ENCODE measurements at regions not wholly inside any gene's neighbourhood (a gene's known extent, or its start where the extent isn't known, plus 50 kb on each side); places are given as distances from the start of the nearest gene placed in this dataset.
A peak's percentile ranks its signal among the peaks of the same experiment; 100 is the strongest.

DNA sequence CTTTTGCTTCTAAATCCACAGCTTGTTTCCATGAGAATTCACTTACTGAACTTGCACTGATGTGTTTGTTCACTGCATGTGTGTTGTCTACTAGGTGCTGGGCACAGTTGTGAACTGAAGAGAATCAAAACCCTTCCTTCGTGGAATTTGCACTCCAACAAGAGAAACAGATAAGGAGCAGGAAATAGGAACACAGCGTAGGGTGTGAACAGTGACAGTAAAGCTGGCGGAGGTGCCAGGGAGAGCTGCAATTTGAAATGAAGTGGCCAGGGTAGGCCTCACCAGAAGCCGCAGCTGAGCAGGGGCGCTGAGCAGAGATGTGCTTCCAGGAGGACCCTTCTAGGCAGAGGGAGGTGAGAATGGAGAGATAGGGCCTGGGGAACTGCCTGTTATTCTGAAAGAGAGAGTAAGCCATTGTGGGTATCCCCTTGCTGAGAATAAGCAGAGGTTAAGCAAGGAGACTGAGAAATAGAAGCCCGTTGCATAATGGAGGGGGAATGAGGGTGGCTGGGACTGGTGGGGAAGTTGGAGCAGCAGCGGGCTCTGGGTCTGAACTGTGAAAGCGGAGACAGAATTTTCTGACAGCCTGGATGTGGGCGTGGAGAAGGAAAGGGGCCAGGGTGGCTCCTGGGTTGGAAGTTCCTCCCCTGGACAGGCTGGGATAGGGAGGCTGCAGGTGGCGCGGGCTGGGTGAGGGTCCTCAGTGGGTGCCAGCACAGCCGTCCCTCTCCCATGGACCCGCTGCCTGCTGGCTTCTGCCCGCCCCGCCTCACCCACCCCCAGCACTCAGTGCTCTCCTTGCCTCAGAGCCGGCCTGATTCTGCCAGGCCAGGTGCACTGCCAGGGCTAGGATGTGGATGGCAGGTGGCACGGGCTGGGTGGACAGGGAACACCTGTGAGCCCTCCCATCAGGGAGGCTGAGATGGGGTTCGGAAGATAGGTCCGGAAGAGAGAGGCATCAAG, 114.7 kb upstream of the AFDN start:
- H3K36me3 ChIP-seq (replicated peaks; ENCODE audit: control insufficient read depth, insufficient read depth, low read length) = no peaks in the 10 kb centered on the region
- DNase-seq = peak; percentile 39
- no peak overlapping the region for H3K4me3 ChIP-seq (ENCODE audit: insufficient read depth, low read depth, low read length)

GRCh38 chr6:167712731-167713475, 113.8 kb upstream of the AFDN start:
- Histone ChIP-seq H3K36me3 (replicated peaks; ENCODE audit: control insufficient read depth, insufficient read depth, low read length) (no peaks in the 10 kb centered on the region), H3K27me3 (ENCODE audit: control insufficient read depth, insufficient read depth, low read length) (no peaks in the 10 kb centered on the region), H3K4me3 (ENCODE audit: insufficient read depth, low read depth, low read length) (no peak overlapping the region)
- DNase-seq = peak; percentile 71

More for the DNA sequence above, 114.7 kb upstream of the AFDN start:
- no peaks in the 10 kb centered on the region for H3K27me3 ChIP-seq (ENCODE audit: control insufficient read depth, insufficient read depth, low read length)

GRCh38 chr6:167714152-167714551, 112.6 kb upstream of the AFDN start:
- H3K4me3 ChIP-seq (ENCODE audit: insufficient read depth, low read depth, low read length) = no peak overlapping the region
- no peaks in the 10 kb centered on the region for H3K27me3 ChIP-seq (ENCODE audit: control insufficient read depth, insufficient read depth, low read length)
- DNase-seq = peak; percentile 30
- H3K36me3 ChIP-seq (replicated peaks; ENCODE audit: control insufficient read depth, insufficient read depth, low read length) = no peaks in the 10 kb centered on the region

- Histone ChIP-seq H3K36me3 (replicated peaks; ENCODE audit: control insufficient read depth, insufficient read depth, low read length) (no peaks in the 10 kb centered on the region), H3K4me3 (ENCODE audit: insufficient read depth, low read depth, low read length) (no peak overlapping the region), H3K27me3 (ENCODE audit: control insufficient read depth, insufficient read depth, low read length) (no peaks in the 10 kb centered on the region)
- no peak for DNase-seq
These were observed 109.3 kb upstream of the AFDN start for GRCh38 chr6:167717455-167717854.

DNA sequence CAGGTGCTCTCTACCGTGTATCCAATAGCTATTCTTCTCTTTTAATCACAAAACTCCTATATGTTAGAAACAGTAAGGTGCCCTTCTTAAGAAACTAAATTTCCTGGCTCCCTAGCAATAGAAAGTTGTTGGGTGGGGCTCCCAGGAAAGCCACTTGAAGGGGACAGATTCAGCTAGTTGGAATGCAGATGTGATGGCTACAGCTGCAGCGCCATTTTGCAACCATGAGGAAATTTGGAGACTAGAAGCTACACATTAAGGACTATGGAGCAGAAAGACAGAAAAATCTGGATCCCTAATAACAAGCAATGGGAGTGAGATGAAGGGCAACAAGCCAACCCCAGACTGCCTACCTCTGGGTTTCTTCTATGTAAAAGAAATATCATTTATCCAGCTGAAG, 108.8 kb upstream of the AFDN start:
- Histone ChIP-seq H3K4me3 (ENCODE audit: insufficient read depth, low read depth, low read length) (no peak overlapping the region), H3K36me3 (replicated peaks; ENCODE audit: control insufficient read depth, insufficient read depth, low read length) (no peaks in the 10 kb centered on the region), H3K27me3 (ENCODE audit: control insufficient read depth, insufficient read depth, low read length) (no peaks in the 10 kb centered on the region)
- no peak for DNase-seq

- DNase-seq = peak; percentile 60
- Histone ChIP-seq H3K36me3 (replicated peaks; ENCODE audit: control insufficient read depth, insufficient read depth, low read length) (no peaks in the 10 kb centered on the region), H3K27me3 (ENCODE audit: control insufficient read depth, insufficient read depth, low read length) (no peaks in the 10 kb centered on the region), H3K4me3 (ENCODE audit: insufficient read depth, low read depth, low read length) (no peak overlapping the region)
These were observed 106.8 kb upstream of the AFDN start for GRCh38 chr6:167719920-167720319.

DNA sequence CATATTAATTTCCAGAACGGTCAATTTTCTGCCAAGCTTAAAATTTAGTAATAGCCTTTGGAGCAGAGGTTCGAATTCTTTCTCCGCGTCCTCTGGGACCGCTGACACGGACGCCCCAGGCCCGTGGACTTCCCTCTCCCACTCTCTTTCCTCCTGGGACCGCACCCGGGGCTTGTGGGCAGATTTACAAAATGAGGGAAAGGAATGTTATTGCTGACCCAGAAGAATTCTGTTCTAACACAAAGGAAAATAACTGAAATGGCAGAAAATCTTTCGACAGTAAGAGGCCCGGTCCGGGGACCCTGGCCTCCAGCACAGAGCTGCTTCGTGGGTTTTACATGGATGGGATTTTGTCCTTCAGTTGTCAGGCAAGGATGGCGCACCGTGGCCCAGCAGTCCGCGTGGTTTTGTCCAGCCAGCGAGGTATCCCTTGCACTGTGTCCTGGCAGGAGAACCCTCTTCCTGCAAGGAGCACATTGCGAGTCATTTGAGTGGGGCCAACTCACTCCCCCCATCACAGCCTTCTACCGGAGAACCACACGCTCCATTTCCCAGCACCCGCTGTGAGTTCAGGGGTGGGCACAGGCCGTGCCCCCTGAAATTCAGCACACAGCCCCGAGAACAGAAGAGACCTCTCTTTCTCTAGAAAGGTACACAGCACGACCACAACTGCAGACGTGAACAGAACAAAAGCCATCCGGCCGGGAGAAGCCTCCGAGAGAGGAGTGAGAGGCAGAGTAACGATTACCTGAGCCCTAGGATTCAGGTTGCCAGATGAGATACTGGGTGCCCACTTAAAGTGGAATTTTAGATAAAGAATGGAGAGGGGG, 106.0 kb upstream of the AFDN start:
- no peak overlapping the region for H3K4me3 ChIP-seq (ENCODE audit: insufficient read depth, low read depth, low read length)
- H3K36me3 ChIP-seq (replicated peaks; ENCODE audit: control insufficient read depth, insufficient read depth, low read length) = no peaks in the 10 kb centered on the region
- no peaks in the 10 kb centered on the region for H3K27me3 ChIP-seq (ENCODE audit: control insufficient read depth, insufficient read depth, low read length)
- DNase-seq = peak; percentile 35

DNA sequence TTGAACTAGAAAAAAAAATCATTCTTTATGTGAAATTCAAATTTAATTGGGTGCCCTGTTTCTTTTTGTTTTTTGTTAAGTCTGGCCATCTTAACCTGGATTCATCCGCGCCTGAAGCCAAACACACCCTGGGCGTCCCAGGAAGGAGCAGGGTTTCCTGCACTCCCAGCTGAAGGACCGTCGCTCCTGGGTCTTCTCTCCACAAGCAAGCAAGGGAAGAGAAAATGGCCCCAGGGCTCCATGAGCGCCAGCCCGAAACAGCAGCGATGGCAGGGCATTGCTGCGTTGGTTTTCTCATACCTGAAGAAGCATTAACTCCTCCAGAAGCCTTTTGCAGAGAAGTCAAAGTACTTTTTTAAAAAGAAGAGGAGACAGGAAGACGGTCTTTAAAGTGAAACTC, 105.4 kb upstream of the AFDN start:
- H3K36me3 ChIP-seq (replicated peaks; ENCODE audit: control insufficient read depth, insufficient read depth, low read length) = no peaks in the 10 kb centered on the region
- H3K4me3 ChIP-seq (ENCODE audit: insufficient read depth, low read depth, low read length) = no peak overlapping the region
- peak; percentile 45 for DNase-seq
- no peaks in the 10 kb centered on the region for H3K27me3 ChIP-seq (ENCODE audit: control insufficient read depth, insufficient read depth, low read length)

- Histone ChIP-seq H3K36me3 (replicated peaks; ENCODE audit: control insufficient read depth, insufficient read depth, low read length) (no peaks in the 10 kb centered on the region), H3K27me3 (ENCODE audit: control insufficient read depth, insufficient read depth, low read length) (no peaks in the 10 kb centered on the region), H3K4me3 (ENCODE audit: insufficient read depth, low read depth, low read length) (no peak overlapping the region)
- DNase-seq = peak; percentile 65
These were observed 103.9 kb upstream of the AFDN start for GRCh38 chr6:167722634-167723309.

DNA sequence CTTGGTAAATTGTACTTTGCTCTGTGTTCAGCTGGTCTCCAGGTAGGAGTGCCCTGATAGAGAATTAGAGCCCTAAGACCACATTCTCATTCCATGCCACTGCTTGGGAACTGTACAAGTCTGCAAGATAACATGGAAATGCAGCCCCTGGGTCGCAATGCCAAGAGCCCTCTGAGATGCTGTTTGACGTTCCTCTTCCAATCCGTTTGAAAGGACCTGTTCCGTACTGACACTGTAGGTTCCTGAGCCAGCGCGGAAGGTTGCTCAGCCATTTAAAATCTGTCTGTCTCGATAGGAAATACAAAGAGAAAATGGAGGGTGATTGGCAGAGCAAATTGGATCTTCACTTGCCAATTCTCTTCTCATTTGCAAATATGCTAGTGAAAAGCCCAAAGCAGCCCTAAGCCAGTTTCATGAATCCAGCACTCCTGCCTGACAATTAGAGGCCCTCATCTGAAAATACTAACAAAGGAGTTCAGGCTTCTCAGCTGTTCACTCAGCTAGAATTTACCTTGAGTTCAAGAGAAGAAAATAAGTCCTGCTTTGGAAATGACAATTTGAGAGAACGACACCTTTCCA, 100.6 kb upstream of the AFDN start:
- Histone ChIP-seq H3K36me3 (replicated peaks; ENCODE audit: control insufficient read depth, insufficient read depth, low read length) (no peaks in the 10 kb centered on the region), H3K27me3 (ENCODE audit: control insufficient read depth, insufficient read depth, low read length) (no peaks in the 10 kb centered on the region), H3K4me3 (ENCODE audit: insufficient read depth, low read depth, low read length) (no peak overlapping the region)
- no peak for DNase-seq

GRCh38 chr6:167730441-167730840, 96.3 kb upstream of the AFDN start:
- H3K36me3 ChIP-seq (replicated peaks; ENCODE audit: control insufficient read depth, insufficient read depth, low read length) = no peaks in the 10 kb centered on the region
- H3K27me3 ChIP-seq (ENCODE audit: control insufficient read depth, insufficient read depth, low read length) = no peaks in the 10 kb centered on the region
- peak; percentile 9 for DNase-seq
- H3K4me3 ChIP-seq (ENCODE audit: insufficient read depth, low read depth, low read length) = no peak overlapping the region

- DNase-seq = peak; percentile 26
- H3K36me3 ChIP-seq (replicated peaks; ENCODE audit: control insufficient read depth, insufficient read depth, low read length) = no peaks in the 10 kb centered on the region
- no peaks in the 10 kb centered on the region for H3K27me3 ChIP-seq (ENCODE audit: control insufficient read depth, insufficient read depth, low read length)
- H3K4me3 ChIP-seq (ENCODE audit: insufficient read depth, low read depth, low read length) = no peak overlapping the region
These were observed 95.5 kb upstream of the AFDN start for GRCh38 chr6:167731216-167731615.

GRCh38 chr6:167731731-167732422, 94.8 kb upstream of the AFDN start:
- H3K36me3 ChIP-seq (replicated peaks; ENCODE audit: control insufficient read depth, insufficient read depth, low read length) = no peaks in the 10 kb centered on the region
- DNase-seq = peak; percentile 50
- no peaks in the 10 kb centered on the region for H3K27me3 ChIP-seq (ENCODE audit: control insufficient read depth, insufficient read depth, low read length)
- no peak overlapping the region for H3K4me3 ChIP-seq (ENCODE audit: insufficient read depth, low read depth, low read length)
